ENCODE measurements at regions not wholly inside any gene's neighbourhood (a gene's known extent, or its start where the extent isn't known, plus 50 kb on each side); places are given as distances from the start of the nearest gene placed in this dataset.

DNA sequence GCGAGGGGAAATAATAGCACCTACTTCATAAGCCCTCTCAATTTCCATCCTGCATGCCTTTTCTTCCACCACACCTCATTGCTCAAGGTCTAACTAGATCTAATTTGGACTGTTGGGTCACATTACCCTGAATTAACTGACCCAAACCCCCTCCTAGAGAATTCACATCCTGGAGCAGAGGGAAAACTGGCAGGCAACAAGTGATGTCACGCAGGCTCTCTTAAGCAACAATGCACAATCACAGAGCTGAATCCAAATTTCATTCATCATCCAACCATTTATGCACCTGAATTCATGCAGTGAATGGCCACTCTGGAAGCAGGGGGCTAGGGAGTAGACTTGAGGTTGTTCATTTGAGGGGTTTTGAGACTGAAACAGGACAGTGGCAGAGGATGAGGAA, 107.7 kb upstream of the HUWE1 start:
- TF ChIP-seq CTCF (IDR thresholded peaks at IDR 0.05; ENCODE audit: insufficient read depth, low read length, poor library complexity, severe bottlenecking) (no peak), EZH2phosphoT487 (conservative IDR thresholded peaks at IDR 0.05; ENCODE audit: low read length) (no peak)
